Breast epithelium (tissue), 4 donors: ENCODE measurements at regions not wholly inside any gene's neighbourhood (a gene's known extent, or its start where the extent isn't known, plus 50 kb on each side); places are given as distances from the start of the nearest gene placed in this dataset.

Experiments used
- DNase-seq, 2 donors: peaks; one replicate each; pipeline ENCODE4 v3.0.0-alpha.2; 2019; ENCODE audit warnings: low spot score in 2 of 2
- H3K27ac ChIP-seq, 2 donors: fragments of 200-600 bp; sonication (generic) in 1 of 2; one replicate each; pipeline ENCODE4 v1.5.1; 2016 to 2019; ENCODE audit warnings: mild to moderate bottlenecking in 1 of 2
- H3K27me3 ChIP-seq, 2 donors: fragments of 200-600 bp; sonication (generic) in 1 of 2; one replicate each; pipeline versions ENCODE4 v1.5.1 to v1.6.0; 2017 to 2019; ENCODE audit warnings: control low read depth in 1 of 2, mild to moderate bottlenecking in 1 of 2
- H3K36me3 ChIP-seq: fragments of 200-600 bp; one replicate; pipeline ENCODE4 v1.5.1; 2019
- H3K4me1 ChIP-seq, 2 donors: fragments of 200-600 bp; sonication (generic); one replicate each; pipeline ENCODE4 v1.5.1; 2016 to 2019; ENCODE audit warnings: control low read depth in 1 of 2
- H3K4me3 ChIP-seq, 3 donors: fragments of 200-600 bp; sonication (generic); 1 replicate in 2 of 3; 2 replicates in 1 of 3; pipeline ENCODE4 v1.5.1; 2016 to 2019; ENCODE audit warnings: mild to moderate bottlenecking in 3 of 3, moderate library complexity in 2 of 3
- H3K9me3 ChIP-seq, 2 donors: fragments of 200-600 bp; sonication (generic) in 1 of 2; one replicate each; pipeline ENCODE4 v1.5.1; 2016 to 2019; ENCODE audit warnings: control low read depth in 1 of 2
- POLR2A ChIP-seq: fragments of 450-650 bp; IDR thresholded peaks from one replicate; pipeline ENCODE4 v1.6.1; 2016; ENCODE audit warnings: antibody characterized with exemption, mild to moderate bottlenecking, moderate library complexity
- POLR2AphosphoS5 ChIP-seq, 3 donors: sonication (generic); formaldehyde crosslinking; IDR thresholded peaks; one replicate each; pipeline ENCODE4 v1.6.1; 2017; ENCODE audit warnings: antibody characterized with exemption in 3 of 3
- intact Hi-C: fragments of 100-400 bp; cut with DNase I; formaldehyde crosslinking; loops from one replicate; pipeline ENCODE4 v1.15.1; 2023; ENCODE audit warnings: low total_unique reads
- TF ChIP-seq, protein P1 (sequence below), 3 donors: fragments of 450-650 bp; IDR thresholded peaks; one replicate each; pipeline ENCODE4 v1.5.1; 2016 to 2017; ENCODE audit warnings: antibody characterized with exemption in 3 of 3, mild to moderate bottlenecking in 3 of 3, moderate library complexity in 3 of 3

DNA sequence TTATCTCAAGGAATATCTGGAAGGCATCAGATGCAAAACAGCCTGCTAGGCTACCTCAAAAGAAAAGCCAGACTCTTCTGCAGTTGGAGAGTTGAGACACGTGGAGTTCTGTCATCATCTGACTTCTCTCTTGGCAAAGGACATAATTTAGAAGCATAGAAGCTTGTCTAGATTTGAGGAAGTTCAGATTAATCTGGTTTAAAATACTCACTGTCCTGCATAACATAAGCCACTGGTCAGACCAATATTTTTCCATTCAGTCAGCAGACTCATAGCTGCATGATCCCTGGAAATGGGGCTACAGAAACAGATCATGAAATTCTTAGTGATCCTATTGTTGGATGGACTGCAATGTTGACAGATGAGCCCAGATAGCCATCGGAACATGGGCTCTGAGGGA lies 349.0 kb downstream of the TXNL1 start:
- intact Hi-C loops, result no loop called here
- H3K36me3 ChIP-seq, result no peaks in the 10 kb centered on the region
- no peaks in the 10 kb centered on the region for H3K9me3 ChIP-seq
- no peak overlapping the region for H3K27ac ChIP-seq
- H3K4me3 ChIP-seq, result no peak overlapping the region
- no peaks in the 10 kb centered on the region for H3K27me3 ChIP-seq
- H3K4me1 ChIP-seq, result no peaks in the 10 kb centered on the region
- DNase-seq, result no peak
- no peak for TF ChIP-seq POLR2AphosphoS5 (IDR thresholded peaks at IDR 0.05)
- TF ChIP-seq, protein P1, sequence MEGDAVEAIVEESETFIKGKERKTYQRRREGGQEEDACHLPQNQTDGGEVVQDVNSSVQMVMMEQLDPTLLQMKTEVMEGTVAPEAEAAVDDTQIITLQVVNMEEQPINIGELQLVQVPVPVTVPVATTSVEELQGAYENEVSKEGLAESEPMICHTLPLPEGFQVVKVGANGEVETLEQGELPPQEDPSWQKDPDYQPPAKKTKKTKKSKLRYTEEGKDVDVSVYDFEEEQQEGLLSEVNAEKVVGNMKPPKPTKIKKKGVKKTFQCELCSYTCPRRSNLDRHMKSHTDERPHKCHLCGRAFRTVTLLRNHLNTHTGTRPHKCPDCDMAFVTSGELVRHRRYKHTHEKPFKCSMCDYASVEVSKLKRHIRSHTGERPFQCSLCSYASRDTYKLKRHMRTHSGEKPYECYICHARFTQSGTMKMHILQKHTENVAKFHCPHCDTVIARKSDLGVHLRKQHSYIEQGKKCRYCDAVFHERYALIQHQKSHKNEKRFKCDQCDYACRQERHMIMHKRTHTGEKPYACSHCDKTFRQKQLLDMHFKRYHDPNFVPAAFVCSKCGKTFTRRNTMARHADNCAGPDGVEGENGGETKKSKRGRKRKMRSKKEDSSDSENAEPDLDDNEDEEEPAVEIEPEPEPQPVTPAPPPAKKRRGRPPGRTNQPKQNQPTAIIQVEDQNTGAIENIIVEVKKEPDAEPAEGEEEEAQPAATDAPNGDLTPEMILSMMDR (IDR thresholded peaks at IDR 0.05), result no peak
- TF ChIP-seq POLR2A, result no peak

DNA sequence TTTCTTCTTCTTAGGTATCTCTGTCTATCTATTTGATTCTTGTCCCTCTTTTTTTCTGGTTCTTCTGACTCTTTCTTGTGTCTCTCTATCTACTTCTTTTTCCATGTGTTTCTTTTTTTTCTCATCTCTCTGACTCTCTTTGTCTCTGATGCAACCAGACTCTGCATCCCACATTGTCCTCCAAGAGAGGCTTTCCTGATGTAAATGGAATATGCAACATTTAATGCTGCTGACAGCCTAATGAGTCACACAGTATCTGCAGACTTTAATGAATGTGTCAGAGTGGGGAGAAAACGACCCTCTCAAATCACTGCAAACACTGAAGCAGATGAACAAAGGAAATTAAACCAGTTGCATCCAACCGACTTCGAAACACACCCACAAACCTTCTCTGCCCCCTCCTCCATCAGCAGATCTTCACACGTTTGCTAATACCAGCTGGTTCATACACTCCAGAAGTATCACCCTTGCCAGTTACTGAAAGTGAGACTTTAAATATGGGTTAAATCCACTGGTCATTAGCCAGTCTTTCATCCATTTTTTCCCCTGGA lies 351.5 kb downstream of the TXNL1 start:
- Histone ChIP-seq H3K27me3 (no peaks in the 10 kb centered on the region), H3K27ac (no peak overlapping the region), H3K4me3 (no peak overlapping the region), H3K36me3 (no peaks in the 10 kb centered on the region), H3K9me3 (no peaks in the 10 kb centered on the region), H3K4me1 (no peaks in the 10 kb centered on the region)
- DNase-seq, result no peak
- TF ChIP-seq POLR2AphosphoS5 (IDR thresholded peaks at IDR 0.05) (no peak), POLR2A (no peak)
- TF ChIP-seq, protein P1 (IDR thresholded peaks at IDR 0.05), result no peak
- intact Hi-C loops, result no loop called here

DNA sequence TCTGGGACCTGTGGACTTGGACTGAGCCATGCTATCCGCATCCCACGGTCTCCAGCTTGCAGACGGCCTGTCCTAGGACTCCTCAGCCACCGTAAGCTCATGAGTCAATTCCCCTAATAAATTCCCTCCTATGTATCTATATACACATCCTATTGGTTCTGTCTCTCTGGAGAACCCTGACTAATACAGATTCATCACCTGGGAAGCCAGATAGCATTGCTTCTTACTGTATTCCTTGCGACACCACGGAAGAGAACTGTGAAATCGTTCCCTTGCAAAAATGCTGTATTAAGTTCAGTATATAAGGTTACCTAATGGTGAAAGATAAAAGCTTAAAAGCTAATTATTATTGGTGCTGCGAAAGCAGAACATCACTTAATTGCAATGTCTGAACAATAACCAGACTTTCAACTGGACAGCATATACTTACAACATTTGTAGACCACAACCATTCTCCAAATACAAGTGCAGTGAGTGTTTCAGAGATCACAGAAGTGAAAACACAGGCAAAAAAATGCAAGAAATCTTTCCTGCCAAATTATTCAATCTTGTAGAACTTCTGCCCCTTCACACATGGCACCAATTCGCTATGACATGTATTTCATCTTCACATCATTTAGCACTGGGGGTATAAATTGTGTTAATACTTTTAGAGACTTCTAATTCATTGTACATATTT lies 352.9 kb downstream of the TXNL1 start:
- Histone ChIP-seq H3K36me3 (no peaks in the 10 kb centered on the region), H3K27me3 (no peaks in the 10 kb centered on the region), H3K4me1 (no peaks in the 10 kb centered on the region), H3K4me3 (no peak overlapping the region), H3K27ac (no peak overlapping the region), H3K9me3 (no peaks in the 10 kb centered on the region)
- intact Hi-C loops, result no loop called here
- DNase-seq, result no peak
- TF ChIP-seq, protein P1 (IDR thresholded peaks at IDR 0.05), result no peak
- no peak for TF ChIP-seq POLR2AphosphoS5 (IDR thresholded peaks at IDR 0.05)
- no peak for TF ChIP-seq POLR2A

DNA sequence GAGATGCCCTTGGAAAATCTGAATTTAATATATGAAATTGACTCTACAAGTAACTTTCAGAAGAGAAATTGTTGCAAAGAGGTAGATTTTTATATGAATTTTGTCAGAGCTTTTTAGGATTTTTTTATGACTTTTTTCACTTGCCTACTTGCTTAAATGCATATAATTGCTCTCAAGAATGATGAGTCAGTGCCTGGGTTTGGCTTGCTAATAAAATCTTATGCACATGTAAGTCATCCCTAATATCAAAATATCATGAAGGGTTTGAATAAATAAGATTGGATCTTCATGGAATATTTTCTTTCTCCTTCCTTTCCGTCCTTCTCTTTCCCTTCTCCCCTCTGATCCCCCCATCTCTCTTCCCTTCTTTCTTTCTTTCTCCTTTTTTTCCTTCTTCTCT lies 354.1 kb downstream of the TXNL1 start:
- intact Hi-C loops, result no loop called here
- no peaks in the 10 kb centered on the region for H3K9me3 ChIP-seq
- no peaks in the 10 kb centered on the region for H3K4me1 ChIP-seq
- no peaks in the 10 kb centered on the region for H3K27me3 ChIP-seq
- DNase-seq, result no peak
- no peak overlapping the region for H3K27ac ChIP-seq
- no peaks in the 10 kb centered on the region for H3K36me3 ChIP-seq
- H3K4me3 ChIP-seq, result no peak overlapping the region
- TF ChIP-seq POLR2A, result no peak

DNA sequence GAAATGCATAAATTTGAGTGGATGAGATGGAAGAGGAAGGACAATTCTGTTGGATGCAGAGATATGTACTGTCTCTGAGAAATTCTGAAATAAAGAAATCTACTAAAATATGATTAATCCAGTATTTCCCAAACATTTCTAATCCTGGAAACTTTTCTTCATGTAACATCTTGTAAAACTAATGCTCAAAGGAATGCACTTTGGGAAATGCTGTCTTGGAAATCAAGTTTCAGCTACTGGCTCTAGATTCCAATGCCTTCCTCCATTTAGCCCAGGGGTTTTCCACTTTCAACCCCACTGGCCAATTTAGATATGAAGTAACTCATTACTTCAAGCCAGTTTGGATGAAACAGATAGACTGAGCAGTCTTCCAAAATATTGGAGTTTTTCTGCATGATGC lies 355.1 kb downstream of the TXNL1 start:
- no peak for DNase-seq
- intact Hi-C loops, result no loop called here
- no peaks in the 10 kb centered on the region for H3K4me1 ChIP-seq
- H3K9me3 ChIP-seq, result no peaks in the 10 kb centered on the region
- no peak overlapping the region for H3K27ac ChIP-seq
- H3K4me3 ChIP-seq, result no peak overlapping the region
- H3K36me3 ChIP-seq, result no peaks in the 10 kb centered on the region
- TF ChIP-seq POLR2A, result no peak
- TF ChIP-seq, protein P1 (IDR thresholded peaks at IDR 0.05), result no peak
- TF ChIP-seq POLR2AphosphoS5 (IDR thresholded peaks at IDR 0.05), result no peak
- H3K27me3 ChIP-seq, result no peaks in the 10 kb centered on the region
